GM20000 (cell line): ENCODE measurements at regions not wholly inside any gene's neighbourhood (a gene's known extent, or its start where the extent isn't known, plus 50 kb on each side); places are given as distances from the start of the nearest gene placed in this dataset.
A peak's percentile ranks its signal among the peaks of the same experiment; 100 is the strongest.
"Not testable (repeated sequence)": the region's sequence is repeated elsewhere in the genome, so short reads cannot be mapped to it uniquely, and the experiment has no call there.

Experiments
- DNase-seq: peaks from one replicate; pipeline ENCODE4 v3.0.0; 2012; ENCODE audit warnings: low spot score
- TF ChIP-seq, protein P1 (sequence below): IDR thresholded peaks from 2 replicates; pipeline ENCODE4 v1.5.1; 2012; ENCODE audit warnings: mild to moderate bottlenecking, control low read depth; ENCODE audit errors: extremely low read depth, missing control alignments

DNA sequence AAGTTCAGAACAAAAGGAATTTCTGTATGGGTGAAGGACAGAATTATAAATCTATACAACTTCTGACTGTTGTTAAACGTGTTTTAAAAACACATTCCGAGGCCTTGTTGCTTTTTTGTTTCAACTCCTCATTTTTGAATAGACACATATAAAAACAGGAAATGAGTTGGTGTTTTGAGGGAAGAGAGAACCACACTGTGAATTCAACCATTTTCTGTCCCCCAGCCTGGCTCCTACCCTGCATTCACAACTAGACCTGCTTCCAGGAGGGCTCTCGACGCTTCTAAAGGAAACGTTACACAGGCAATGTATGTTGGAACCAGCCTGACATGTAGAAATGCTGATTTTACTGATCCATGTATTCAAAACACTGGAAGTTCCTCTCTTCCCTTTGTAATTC lies 76.5 kb downstream of the OR13A1 start:
- TF ChIP-seq, protein P1, sequence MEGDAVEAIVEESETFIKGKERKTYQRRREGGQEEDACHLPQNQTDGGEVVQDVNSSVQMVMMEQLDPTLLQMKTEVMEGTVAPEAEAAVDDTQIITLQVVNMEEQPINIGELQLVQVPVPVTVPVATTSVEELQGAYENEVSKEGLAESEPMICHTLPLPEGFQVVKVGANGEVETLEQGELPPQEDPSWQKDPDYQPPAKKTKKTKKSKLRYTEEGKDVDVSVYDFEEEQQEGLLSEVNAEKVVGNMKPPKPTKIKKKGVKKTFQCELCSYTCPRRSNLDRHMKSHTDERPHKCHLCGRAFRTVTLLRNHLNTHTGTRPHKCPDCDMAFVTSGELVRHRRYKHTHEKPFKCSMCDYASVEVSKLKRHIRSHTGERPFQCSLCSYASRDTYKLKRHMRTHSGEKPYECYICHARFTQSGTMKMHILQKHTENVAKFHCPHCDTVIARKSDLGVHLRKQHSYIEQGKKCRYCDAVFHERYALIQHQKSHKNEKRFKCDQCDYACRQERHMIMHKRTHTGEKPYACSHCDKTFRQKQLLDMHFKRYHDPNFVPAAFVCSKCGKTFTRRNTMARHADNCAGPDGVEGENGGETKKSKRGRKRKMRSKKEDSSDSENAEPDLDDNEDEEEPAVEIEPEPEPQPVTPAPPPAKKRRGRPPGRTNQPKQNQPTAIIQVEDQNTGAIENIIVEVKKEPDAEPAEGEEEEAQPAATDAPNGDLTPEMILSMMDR: no peak
- DNase-seq: no peak

DNA sequence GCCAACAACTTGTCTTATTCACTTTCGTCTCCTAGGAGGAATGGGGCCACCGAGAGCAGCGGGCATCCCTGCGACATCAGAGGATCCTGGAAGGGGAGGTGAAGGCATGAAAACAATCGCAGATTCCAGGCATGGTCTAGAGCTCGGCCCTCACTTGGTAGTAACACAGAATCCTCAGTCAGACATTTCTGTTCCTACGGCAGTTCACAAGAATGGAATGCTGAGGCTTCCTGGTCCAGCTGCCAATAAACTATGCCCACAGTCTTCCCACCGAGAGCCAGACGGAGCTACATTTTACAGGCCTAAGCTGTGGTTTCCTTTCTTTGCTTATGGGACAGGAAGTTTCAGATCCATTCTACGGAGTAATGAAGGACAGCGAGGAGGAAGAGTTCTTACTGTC lies 75.8 kb downstream of the OR13A1 start:
- DNase-seq: no peak
- TF ChIP-seq, protein P1: no peak

DNA sequence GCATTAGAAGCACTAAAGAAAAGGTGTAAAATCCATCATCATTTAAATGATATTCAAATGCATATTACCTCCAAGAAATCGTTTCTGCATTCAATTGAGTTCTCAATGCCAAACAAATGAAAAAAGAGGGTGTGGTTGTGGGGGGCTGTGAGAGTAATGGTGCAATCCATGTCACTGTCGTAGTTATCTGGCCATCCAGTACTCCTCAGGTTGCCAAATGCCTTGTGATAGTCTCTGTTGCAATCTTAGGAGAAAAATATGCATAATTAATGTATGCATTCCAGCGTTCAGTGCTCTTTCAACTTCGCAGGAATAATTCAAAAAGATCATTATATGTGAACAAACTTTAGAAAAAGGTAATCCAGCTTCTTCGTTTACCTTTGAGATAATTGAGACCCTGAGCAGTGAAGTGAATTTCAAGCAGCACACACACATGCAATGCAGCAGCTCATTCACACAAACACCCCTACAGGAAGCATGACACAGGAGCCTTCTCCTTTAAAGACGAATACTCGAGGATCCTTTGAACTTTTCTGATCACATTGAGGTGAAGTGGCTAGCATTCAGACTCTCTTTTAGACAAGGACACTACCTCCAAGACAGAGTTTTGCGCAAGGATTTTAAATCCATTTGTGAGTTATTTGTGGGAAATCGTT lies 73.4 kb downstream of the OR13A1 start:
- no peak for DNase-seq
- TF ChIP-seq, protein P1: no peak

DNA sequence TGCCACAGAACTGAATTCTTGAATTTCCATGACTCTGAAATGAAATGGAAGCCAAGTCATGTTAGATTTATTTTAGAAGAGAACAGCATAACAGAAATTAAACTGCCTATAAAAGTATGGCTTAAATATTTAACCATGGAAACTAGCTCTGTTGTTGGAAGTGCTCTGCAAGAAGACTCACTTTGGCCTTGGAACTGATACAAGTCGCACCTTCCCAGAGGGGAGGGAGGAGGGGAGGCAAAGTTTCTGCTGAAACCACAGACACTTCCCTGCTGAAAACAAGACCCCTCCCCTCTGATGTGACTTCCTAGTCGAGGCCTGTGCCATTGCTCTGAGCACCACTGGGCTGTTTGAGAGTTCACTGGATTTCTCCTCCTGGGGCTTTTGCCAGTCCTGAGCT lies 72.1 kb downstream of the OR13A1 start:
- TF ChIP-seq, protein P1: no peak
- DNase-seq: no peak

DNA sequence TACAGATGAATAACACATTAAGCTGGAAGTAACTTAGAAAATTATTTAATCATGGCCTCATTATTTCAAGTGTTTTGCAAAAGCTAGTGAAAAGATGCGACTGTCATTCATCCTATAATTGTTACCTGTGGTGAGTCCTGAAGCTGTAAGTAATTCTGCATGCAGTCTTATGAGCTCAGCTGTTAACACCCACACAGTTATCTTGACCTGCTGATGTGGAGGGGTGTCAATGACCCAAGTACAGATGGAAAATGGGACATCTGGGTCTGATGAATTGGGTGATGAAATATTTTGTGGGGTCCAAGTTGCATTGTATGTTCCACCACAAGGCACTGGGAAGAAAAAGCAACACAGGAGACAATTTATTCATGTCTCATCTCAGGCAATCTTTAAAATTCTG lies 68.9 kb downstream of the OR13A1 start:
- no peak for DNase-seq
- TF ChIP-seq, protein P1: no peak

DNA sequence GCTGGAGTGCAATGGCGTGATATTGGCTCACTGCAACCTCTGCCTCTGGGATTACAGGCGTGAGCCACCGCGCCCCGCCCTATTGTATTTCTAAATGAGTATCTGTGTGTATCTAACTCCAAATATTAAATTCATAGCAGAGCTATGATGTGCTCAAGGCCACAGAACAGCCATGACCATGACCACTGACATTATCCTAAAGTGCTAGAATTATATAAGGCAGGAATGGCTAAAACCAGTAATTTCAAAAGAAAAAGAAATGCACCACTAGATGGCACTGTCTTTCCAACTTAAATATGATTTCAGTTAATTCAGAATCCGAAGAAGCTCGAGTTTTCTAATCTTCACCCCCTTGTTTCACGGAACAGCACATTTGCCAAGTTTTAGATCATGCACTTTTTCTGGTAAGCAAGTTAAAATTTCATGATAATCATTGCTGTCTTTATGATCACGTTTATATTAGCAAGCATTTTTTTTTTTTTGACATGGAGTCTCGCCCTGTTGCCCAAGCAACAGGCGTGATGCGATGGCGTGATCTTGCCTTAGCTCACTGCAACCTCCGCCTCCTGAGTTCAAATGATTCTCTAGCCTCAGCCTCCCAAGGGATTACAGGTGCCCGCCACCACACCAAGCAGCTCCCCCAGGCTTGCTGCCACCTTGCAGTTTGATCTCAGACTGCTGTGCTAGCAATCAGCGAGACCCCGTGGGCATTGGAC lies 65.3 kb downstream of the OR13A1 start:
- TF ChIP-seq, protein P1: peak; percentile 22
- DNase-seq: peak; percentile 37

DNA sequence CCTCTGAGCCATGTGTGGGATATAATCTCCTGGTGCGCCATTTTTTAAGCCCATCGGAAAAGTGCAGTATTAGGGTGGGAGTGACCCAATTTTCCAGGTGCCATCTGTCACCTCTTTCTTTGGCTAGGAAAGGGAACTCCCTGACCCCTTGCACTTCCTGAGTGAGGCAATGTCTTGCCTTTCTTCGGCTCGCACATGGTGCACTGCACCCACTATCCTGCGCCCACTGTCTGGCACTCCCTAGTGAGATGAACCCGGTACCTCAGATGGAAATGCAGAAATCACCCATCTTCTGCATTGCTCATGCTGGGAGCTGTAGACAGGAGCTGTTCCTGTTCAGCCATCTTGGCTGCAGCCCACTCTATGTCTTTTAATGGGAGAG lies 64.7 kb downstream of the OR13A1 start:
- not testable (repeated sequence) for DNase-seq
